Esophagus (tissue), 2 donors: ENCODE measurements at regions not wholly inside any gene's neighbourhood (a gene's known extent, or its start where the extent isn't known, plus 50 kb on each side); places are given as distances from the start of the nearest gene placed in this dataset.

Experiments
- H3K27ac ChIP-seq, 2 donors: one replicate each; pipeline ENCODE4 v1.5.1; 2013; ENCODE audit warnings: low read depth in 2 of 2, mild to moderate bottlenecking in 2 of 2, inconsistent platforms in 1 of 2, low read length in 1 of 2, moderate library complexity in 1 of 2
- H3K27me3 ChIP-seq, 2 donors: one replicate each; pipeline ENCODE4 v1.6.1; 2013; ENCODE audit warnings: low read length in 2 of 2, control low read depth in 1 of 2, mild to moderate bottlenecking in 1 of 2; ENCODE audit not compliant: insufficient read depth in 2 of 2, control insufficient read depth in 1 of 2
- H3K36me3 ChIP-seq, 2 donors: one replicate each; pipeline ENCODE4 v1.6.1; 2013; ENCODE audit warnings: low read length in 1 of 2; ENCODE audit not compliant: control insufficient read depth in 2 of 2, insufficient read depth in 2 of 2
- H3K4me1 ChIP-seq, 2 donors: one replicate each; pipeline ENCODE4 v1.6.1; 2013; ENCODE audit warnings: low read length in 1 of 2; ENCODE audit not compliant: control insufficient read depth in 2 of 2, insufficient read depth in 2 of 2
- H3K4me3 ChIP-seq, 2 donors: one replicate each; pipeline ENCODE4 v1.5.1; 2013; ENCODE audit warnings: low read length in 2 of 2, mild to moderate bottlenecking in 2 of 2, low read depth in 1 of 2, moderate library complexity in 1 of 2
- H3K9me3 ChIP-seq, 2 donors: one replicate each; pipeline ENCODE4 v1.6.1; 2013; ENCODE audit warnings: mild to moderate bottlenecking in 2 of 2, low read depth in 1 of 2, low read length in 1 of 2, moderate library complexity in 1 of 2; ENCODE audit not compliant: control insufficient read depth in 2 of 2, insufficient read depth in 1 of 2
- WGBS, 2 donors: extraction: QIAGEN DNeasy Blood & Tissue Kit; methylation state at CpG; one replicate each; pipeline ENCODE4 v1.1.7; 2013; 5-methylcytosine and 5-hydroxymethylcytosine counted together
- donor health status: healthy with polysubstance abuse.
- donor health status: Bipolar disorder and iron deficiency.

DNA sequence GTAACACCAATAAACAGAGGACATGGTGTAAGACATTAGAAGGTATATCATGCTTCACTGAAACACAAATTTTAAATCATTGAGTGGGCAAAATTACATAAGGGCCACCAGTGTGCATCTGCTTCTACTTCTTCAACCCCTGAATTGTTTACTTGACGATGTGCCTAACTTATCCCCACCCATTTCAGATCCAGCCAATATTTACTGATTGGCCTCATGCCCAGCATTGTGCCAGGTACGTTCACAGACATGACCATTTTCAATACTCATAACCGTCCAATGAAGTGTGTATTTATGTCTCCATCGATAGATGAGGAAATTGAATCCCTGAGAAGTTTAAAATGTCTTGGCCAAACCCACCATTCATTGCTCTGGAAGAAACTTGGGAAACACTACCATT lies 208.3 kb upstream of the MID1 start:
- no peaks in the 10 kb centered on the region for H3K9me3 ChIP-seq
- H3K36me3 ChIP-seq: no peaks in the 10 kb centered on the region
- no peaks in the 10 kb centered on the region for H3K27me3 ChIP-seq
- WGBS, 2 donors: 37 to 39% methylated on average over 4 of the region's 4 CpGs
- H3K4me3 ChIP-seq: no peak overlapping the region
- H3K27ac ChIP-seq: no peak overlapping the region
- no peaks in the 10 kb centered on the region for H3K4me1 ChIP-seq

DNA sequence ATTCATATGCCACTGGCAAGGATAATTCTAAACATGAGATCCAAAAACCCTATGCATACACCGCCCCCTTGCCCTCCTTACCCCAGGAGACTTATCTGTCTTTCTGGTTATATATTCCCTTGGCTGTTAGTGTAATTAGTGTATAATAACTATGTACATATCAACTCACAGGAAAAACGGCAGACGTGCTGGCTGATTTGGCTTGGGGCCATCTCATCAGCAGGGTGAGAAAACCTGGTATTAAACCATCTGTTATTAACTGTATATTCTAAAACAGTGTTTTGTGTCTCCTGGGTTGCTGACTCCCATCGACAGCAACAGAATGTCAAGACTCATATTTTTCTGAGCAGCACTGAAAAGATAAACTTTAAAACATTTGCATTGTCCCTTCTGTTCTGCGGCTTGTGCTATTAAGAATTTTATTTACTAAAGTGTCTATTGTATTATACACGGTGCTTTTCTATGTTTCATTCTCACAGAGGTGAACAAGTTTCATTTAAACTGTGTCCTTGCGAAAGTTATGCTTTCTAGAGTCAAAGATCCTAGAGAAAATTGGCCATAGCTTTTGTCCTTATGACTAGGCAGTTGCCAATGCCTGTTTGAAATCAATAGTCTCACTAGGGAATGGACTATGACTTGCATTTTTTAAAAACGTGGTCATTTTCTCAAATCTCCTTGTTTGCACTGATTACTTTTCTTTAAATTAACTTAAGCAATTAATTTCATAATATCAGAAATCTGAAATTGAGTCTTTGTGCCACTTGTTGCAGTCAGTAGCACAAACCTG lies 211.5 kb upstream of the MID1 start:
- H3K4me3 ChIP-seq: no peak overlapping the region
- 45% methylated on average over 8 of the region's 8 CpGs for WGBS, 2 donors
- no peaks in the 10 kb centered on the region for H3K27me3 ChIP-seq
- no peaks in the 10 kb centered on the region for H3K36me3 ChIP-seq
- H3K9me3 ChIP-seq: no peaks in the 10 kb centered on the region
- H3K4me1 ChIP-seq: no peaks in the 10 kb centered on the region
- no peak overlapping the region for H3K27ac ChIP-seq

DNA sequence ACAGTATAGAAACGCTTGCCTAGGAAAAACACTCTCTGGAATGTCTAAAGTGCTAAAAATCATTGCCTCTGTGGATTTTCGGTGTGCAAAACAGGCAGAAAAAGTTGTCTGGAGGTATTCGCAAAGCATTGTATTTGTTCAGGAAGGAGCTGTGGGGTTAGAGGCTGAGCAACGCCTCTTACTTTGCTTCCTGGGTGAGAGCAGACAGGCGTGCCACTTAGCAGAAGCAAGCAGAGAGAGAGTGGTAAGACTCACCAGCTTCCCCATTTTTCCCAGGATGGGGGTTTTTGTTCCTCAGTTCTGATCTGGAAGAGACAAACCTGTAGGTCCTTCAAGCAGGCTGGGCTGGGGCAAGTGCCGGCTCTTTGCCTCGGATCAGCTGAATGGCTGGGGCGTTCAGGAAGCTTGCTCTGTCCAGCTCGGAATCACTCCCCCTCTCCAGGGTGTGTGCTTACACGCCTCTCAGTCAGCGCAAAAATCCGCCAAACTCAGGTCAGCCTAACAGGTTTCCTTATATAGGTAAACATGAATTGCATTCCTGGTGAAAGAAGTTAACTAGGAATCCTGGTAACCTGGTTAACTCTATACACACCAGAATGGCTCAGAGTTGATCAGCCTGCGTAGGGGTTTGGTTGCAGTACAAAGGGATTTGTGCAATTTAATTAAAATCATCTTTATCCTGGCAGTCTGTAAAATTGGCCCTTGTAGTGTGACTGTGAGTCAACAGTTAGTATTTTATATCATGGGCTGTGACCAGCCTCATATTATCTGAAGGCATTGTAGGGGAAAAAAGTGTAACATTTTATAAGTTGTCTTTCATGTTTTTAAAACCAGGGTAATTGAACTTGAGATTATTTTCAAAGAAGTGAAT lies 213.1 kb upstream of the MID1 start:
- Histone ChIP-seq H3K9me3 (no peaks in the 10 kb centered on the region), H3K4me3 (peak overlapping the region; percentile 27 to 45), H3K27ac (peak overlapping the region; percentile 70 to 76), H3K36me3 (no peaks in the 10 kb centered on the region), H3K27me3 (no peaks in the 10 kb centered on the region), H3K4me1 (no peaks in the 10 kb centered on the region)
- 23 to 35% methylated on average over 13 of the region's 13 CpGs for WGBS, 2 donors

DNA sequence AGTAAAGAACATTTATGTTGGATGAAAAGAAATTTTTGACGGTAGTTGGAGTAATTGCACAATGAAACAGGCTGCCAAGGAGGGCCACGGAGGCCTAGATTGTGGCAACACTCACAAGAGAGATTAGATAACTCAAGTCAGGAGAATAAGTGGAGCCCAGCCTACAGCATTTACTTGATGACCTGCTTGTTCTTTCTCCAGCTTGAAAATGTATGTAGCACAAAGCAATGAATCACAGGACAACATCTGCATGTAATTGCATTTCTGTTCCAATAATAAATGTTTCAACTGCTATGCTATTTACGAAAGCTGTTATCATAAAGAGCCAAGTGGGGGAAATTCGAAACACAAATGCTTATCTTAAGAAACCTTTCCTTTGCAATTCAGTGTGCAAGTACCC lies 221.2 kb upstream of the MID1 start:
- Histone ChIP-seq H3K36me3 (no peaks in the 10 kb centered on the region), H3K27ac (no peak overlapping the region), H3K4me3 (no peak overlapping the region), H3K27me3 (no peaks in the 10 kb centered on the region), H3K4me1 (no peaks in the 10 kb centered on the region), H3K9me3 (no peaks in the 10 kb centered on the region)
- 59 to 65% methylated on average over 4 of the region's 4 CpGs for WGBS, 2 donors

DNA sequence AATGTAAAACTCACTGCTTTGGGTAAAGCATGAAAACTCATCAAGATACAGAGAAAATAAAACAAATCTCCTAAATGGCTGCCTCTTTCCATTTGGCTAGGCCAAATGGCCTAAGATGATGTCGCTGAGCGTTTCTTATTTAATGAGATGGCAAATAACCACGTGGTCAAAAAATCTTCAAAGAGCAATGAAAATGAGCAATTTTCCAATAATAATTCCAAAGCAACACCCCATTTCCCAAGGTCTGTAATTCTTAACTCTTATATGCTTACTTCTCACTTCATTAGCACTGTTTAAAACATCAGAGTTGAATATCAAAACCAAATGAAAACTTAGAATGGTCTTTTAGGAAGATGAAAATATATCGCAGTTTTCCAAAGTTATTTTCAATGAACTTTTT lies 222.3 kb upstream of the MID1 start:
- H3K4me1 ChIP-seq: no peaks in the 10 kb centered on the region

DNA sequence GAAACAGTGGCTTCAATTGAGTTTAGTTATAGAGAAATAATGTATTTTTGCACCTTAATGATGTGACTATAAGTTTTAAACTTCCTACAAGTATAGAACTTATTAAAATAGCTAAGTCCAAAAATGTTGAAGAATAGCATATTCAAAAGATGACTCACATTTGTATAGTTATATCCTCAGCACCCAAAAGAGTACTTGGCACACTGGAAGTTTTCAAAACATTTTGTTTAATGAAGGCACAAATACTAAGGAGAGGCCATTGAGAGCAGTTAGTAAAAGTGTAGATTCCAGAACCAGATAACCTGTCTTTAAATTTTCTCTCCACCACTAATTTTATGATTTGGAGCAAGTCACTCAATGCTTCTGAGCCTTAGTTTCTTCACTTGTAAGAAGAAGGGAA lies 226.9 kb upstream of the MID1 start:
- Histone ChIP-seq H3K4me3 (no peak overlapping the region), H3K27ac (no peak overlapping the region), H3K9me3 (no peaks in the 10 kb centered on the region), H3K27me3 (no peaks in the 10 kb centered on the region), H3K36me3 (no peaks in the 10 kb centered on the region), H3K4me1 (no peaks in the 10 kb centered on the region)

More for the DNA sequence above, 222.3 kb upstream of the MID1 start:
- Histone ChIP-seq H3K4me3 (no peak overlapping the region), H3K9me3 (no peaks in the 10 kb centered on the region), H3K27ac (no peak overlapping the region), H3K27me3 (no peaks in the 10 kb centered on the region), H3K36me3 (no peaks in the 10 kb centered on the region)
- WGBS, 2 donors: 77 to 82% methylated on average over 4 of the region's 4 CpGs

DNA sequence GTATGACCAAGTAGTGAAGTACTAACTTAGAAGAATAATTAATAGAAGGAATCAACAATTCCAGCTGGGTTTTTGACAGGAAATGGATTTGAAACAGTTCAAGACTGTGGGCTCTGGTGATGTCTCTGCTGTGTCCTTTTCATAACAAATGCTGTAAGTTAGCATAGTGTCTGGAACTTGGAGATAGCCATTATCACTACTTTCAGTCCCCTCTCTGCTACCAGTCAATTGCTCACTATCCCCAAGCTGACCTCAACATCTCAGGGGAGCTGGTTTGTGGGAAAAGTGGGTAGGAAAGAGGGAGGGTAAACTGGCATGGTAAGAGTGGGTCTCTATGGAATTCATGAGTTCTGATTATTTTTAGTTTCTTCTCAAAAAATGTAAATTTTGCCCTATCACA lies 231.4 kb upstream of the MID1 start:
- Histone ChIP-seq H3K4me1 (no peaks in the 10 kb centered on the region), H3K9me3 (no peaks in the 10 kb centered on the region), H3K27me3 (no peaks in the 10 kb centered on the region), H3K27ac (no peak overlapping the region), H3K36me3 (no peaks in the 10 kb centered on the region), H3K4me3 (no peak overlapping the region)

DNA sequence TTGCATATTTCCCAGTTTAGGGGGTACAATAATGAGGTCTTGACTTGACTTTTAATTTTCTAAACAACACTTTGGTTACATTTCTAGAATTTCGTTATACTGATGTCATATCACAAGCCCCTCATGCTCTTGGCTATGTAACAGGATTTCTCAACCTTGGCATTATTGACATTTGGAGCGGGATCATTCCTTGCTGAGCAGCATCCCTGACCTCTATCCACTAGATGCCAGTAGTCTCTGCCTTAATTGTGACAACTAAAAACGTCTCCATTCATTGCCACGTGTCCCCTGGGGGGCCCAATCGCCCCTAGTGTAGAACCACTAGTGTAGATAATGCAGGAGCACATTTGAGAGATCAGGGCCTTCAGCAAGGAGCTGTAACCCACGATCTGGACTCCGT lies 234.2 kb upstream of the MID1 start:
- WGBS, 2 donors: 43 to 62% methylated on average over 7 of the region's 7 CpGs

DNA sequence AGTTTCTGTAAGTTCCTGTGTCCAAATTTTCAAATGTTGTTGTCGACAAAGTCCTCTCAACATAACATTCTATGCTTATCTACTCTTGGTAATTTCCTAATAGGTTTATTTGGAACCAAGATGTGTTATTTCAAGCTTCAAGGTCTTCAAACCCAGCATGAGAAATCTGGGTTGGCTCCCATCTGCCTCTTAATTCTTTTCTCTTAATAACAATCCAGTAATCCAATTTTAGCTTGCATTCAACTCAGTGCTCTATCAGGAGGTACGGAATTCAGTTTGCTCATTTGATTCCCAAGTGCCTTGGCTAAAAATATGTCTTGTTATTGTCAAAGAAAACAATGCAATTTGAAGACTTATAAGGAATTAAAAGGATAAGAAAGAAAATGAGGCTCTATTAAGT lies 235.5 kb upstream of the MID1 start:
- H3K27me3 ChIP-seq: no peaks in the 10 kb centered on the region
- peaks cover 0 to 2% of the 10 kb centered on the region in 2 donors for H3K9me3 ChIP-seq
- WGBS, 2 donors: 58 to 79% methylated on average over 2 of the region's 2 CpGs
- H3K27ac ChIP-seq: no peak overlapping the region
- no peaks in the 10 kb centered on the region for H3K4me1 ChIP-seq
- H3K4me3 ChIP-seq: no peak overlapping the region
- H3K36me3 ChIP-seq: no peaks in the 10 kb centered on the region

More for the DNA sequence above, 234.2 kb upstream of the MID1 start:
- no peaks in the 10 kb centered on the region for H3K27me3 ChIP-seq
- H3K4me1 ChIP-seq: no peaks in the 10 kb centered on the region
- H3K36me3 ChIP-seq: no peaks in the 10 kb centered on the region
- no peak overlapping the region for H3K27ac ChIP-seq
- H3K4me3 ChIP-seq: no peak overlapping the region
- no peaks in the 10 kb centered on the region for H3K9me3 ChIP-seq
